GM12878 (cell line): ENCODE measurements at regions not wholly inside any gene's neighbourhood (a gene's known extent, or its start where the extent isn't known, plus 50 kb on each side); places are given as distances from the start of the nearest gene placed in this dataset.

ENCODE experiments used
- ATAC-seq: fragments of 200-7000 bp; cut with Tn5 transposase; 3 replicates; pipeline ENCODE4 v1.9.1; 2020; ENCODE audit warnings: mild to moderate bottlenecking, moderate library complexity
- BruUV-seq: library from RNA; stranded (reverse); fragments of 400-500 nt; replicated peaks from 2 replicates; lab custom pipeline; 2021; lab: Mats Ljungman, UMichigan
- CTCF ChIA-PET: fragments of 300-600 bp; sonication (Branson Sonifier 250); formaldehyde crosslinking; extraction: SDS; loops from one replicate; lab custom pipeline; 2021; ENCODE audit warnings: inconsistent platforms; lab: Yijun Ruan, JAX
- POLR2A ChIA-PET: fragments of 350-600 bp; formaldehyde crosslinking; extraction: SDS; loops from one replicate; lab custom pipeline; 2021; ENCODE audit warnings: inconsistent platforms; lab: Charles Lee
- RAD21 ChIA-PET: fragments of 300-600 bp; sonication (Branson Sonifier 250); formaldehyde crosslinking; loops from one replicate; lab custom pipeline; 2023; ENCODE audit warnings: antibody characterized with exemption; ENCODE audit not compliant: unreplicated experiment; lab: Charles Lee
- SMC1A ChIA-PET: fragments of 300-600 bp; sonication (Branson Sonifier 250); formaldehyde crosslinking; loops from one replicate; lab custom pipeline; 2023; ENCODE audit not compliant: unreplicated experiment, uncharacterized antibody; lab: Charles Lee
- DNase-seq: peaks from one replicate; pipeline ENCODE4 v3.0.0-alpha.2; 2011; ENCODE audit warnings: low read depth, low spot score
- FAIRE-seq: peaks from 3 replicates; lab custom pipeline; 2011; peaks lifted over from hg19 to GRCh38; lab: Jason Lieb, UNC
- H2AFZ ChIP-seq: 2 replicates; pipeline ENCODE4 v1.6.0; 2011; ENCODE audit warnings: low read depth, low read length, control low read depth; ENCODE audit not compliant: control insufficient read depth
- H3K27ac ChIP-seq: 2 replicates; pipeline ENCODE4 v1.5.1; 2011; ENCODE audit warnings: control low read depth; ENCODE audit not compliant: control insufficient read depth, insufficient read depth
- H3K27me3 ChIP-seq, 2 experiments: replicated peaks in 1 of 2; 2 replicates each; pipeline versions ENCODE4 v1.6.0 to v1.6.1; 2011; ENCODE audit warnings: low read length in 1 of 2; ENCODE audit not compliant: control insufficient read depth in 2 of 2, insufficient read depth in 2 of 2
- H3K36me3 ChIP-seq, 2 experiments: 2 replicates each; pipeline ENCODE4 v1.5.1; 2011; ENCODE audit warnings: low read length in 1 of 2; ENCODE audit not compliant: control insufficient read depth in 2 of 2, insufficient read depth in 2 of 2
- H3K4me1 ChIP-seq: 2 replicates; pipeline ENCODE4 v1.6.1; 2011; ENCODE audit warnings: mild to moderate bottlenecking, low read length, moderate library complexity, mixed read lengths; ENCODE audit not compliant: control insufficient read depth, insufficient read depth
- H3K4me2 ChIP-seq: 2 replicates; pipeline ENCODE4 v1.6.0; 2011; ENCODE audit warnings: control low read depth; ENCODE audit not compliant: control insufficient read depth, insufficient read depth
- H3K4me3 ChIP-seq: fragments of 200-600 bp; sonication (generic); 2 replicates; pipeline ENCODE4 v1.5.1; 2016
- H3K79me2 ChIP-seq: 2 replicates; pipeline ENCODE4 v1.6.0; 2011; ENCODE audit warnings: low read length; ENCODE audit not compliant: control insufficient read depth, insufficient read depth
- H3K9ac ChIP-seq: 2 replicates; pipeline ENCODE4 v1.8.0; 2011; ENCODE audit warnings: low read length, control low read depth, mixed read lengths; ENCODE audit not compliant: control insufficient read depth, insufficient read depth
- H3K9me3 ChIP-seq: replicated peaks from 3 replicates; pipeline ENCODE4 v1.5.1; 2011; ENCODE audit warnings: mild to moderate bottlenecking, low read length; ENCODE audit not compliant: control insufficient read depth, insufficient read depth
- H4K20me1 ChIP-seq: 2 replicates; pipeline ENCODE4 v1.6.0; 2011; ENCODE audit not compliant: control insufficient read depth, insufficient read depth
- CBFB ChIP-seq: IDR thresholded peaks from 2 replicates; pipeline ENCODE4 v1.6.1; 2016; ENCODE audit warnings: antibody characterized with exemption, low read depth
- GATAD2B ChIP-seq: fragments of 450-650 bp; conservative IDR thresholded peaks from 2 replicates; pipeline ENCODE4 v1.6.1; 2017; ENCODE audit warnings: low read depth, mild to moderate bottlenecking, moderate library complexity
- HDAC2 ChIP-seq: fragments of 200-600 bp; sonication (generic); IDR thresholded peaks from 2 replicates; pipeline ENCODE4 v1.6.1; 2017
- JUNB ChIP-seq: IDR thresholded peaks from 2 replicates; pipeline ENCODE4 v1.6.1; 2016; ENCODE audit warnings: antibody characterized with exemption, mild to moderate bottlenecking
- JUND ChIP-seq: IDR thresholded peaks from 2 replicates; pipeline ENCODE4 v1.6.1; 2012; ENCODE audit warnings: low read depth, mild to moderate bottlenecking, low read length, improper control_type of control experiment, moderate library complexity
- KLF5 ChIP-seq: fragments of 450-650 bp; IDR thresholded peaks from 2 replicates; pipeline ENCODE4 v1.6.1; 2014; ENCODE audit warnings: mild to moderate bottlenecking; ENCODE audit not compliant: partially characterized antibody
- LARP7 ChIP-seq: fragments of 450-650 bp; IDR thresholded peaks from 2 replicates; pipeline ENCODE4 v1.6.1; 2017; ENCODE audit warnings: mild to moderate bottlenecking
- MEF2B ChIP-seq: fragments of 450-650 bp; IDR thresholded peaks from 2 replicates; pipeline ENCODE4 v1.6.1; 2018; ENCODE audit warnings: mild to moderate bottlenecking, moderate library complexity; ENCODE audit not compliant: partially characterized antibody, poor library complexity, severe bottlenecking
- NFYA ChIP-seq: IDR thresholded peaks from 2 replicates; pipeline ENCODE4 v1.6.1; 2011; ENCODE audit warnings: low read depth, mild to moderate bottlenecking, low read length, improper control_type of control experiment, borderline replicate concordance
- PML ChIP-seq: IDR thresholded peaks from 2 replicates; pipeline ENCODE4 v1.6.1; 2012; ENCODE audit warnings: low read length, inconsistent platforms
- POLR2A ChIP-seq: IDR thresholded peaks from 2 replicates; pipeline ENCODE4 v1.6.1; 2011; ENCODE audit warnings: low read depth, mild to moderate bottlenecking, low read length
- RAD51 ChIP-seq: fragments of 450-650 bp; IDR thresholded peaks from 2 replicates; pipeline ENCODE4 v1.6.1; 2016; ENCODE audit warnings: moderate library complexity, mild to moderate bottlenecking, inconsistent platforms
- RBBP5 ChIP-seq: fragments of 200-600 bp; sonication (generic); conservative IDR thresholded peaks from 2 replicates; pipeline ENCODE4 v1.6.1; 2016
- ZNF24 ChIP-seq: fragments of 450-650 bp; IDR thresholded peaks from 2 replicates; pipeline ENCODE4 v1.6.1; 2017; ENCODE audit warnings: antibody characterized with exemption, mild to moderate bottlenecking
- ZNF384 ChIP-seq: IDR thresholded peaks from 2 replicates; pipeline ENCODE4 v1.6.1; 2012; ENCODE audit warnings: low read depth, mild to moderate bottlenecking, low read length, improper control_type of control experiment, borderline replicate concordance
- ZSCAN29 ChIP-seq: fragments of 450-650 bp; IDR thresholded peaks from 2 replicates; pipeline ENCODE4 v1.6.1; 2017; ENCODE audit warnings: mild to moderate bottlenecking, moderate library complexity
- WGBS: methylation state at CpG from one replicate; pipeline ENCODE4 v1.1.6; 2016; ENCODE audit warnings: low lambda C conversion rate; ENCODE audit not compliant: insufficient replicate concordance, insufficient coverage; ENCODE audit errors: missing lambda C conversion rate; 5-methylcytosine and 5-hydroxymethylcytosine counted together
- in situ Hi-C: fragments of 300-500 bp; cut with MboI; formaldehyde crosslinking; loops from 9 replicates; pipeline ENCODE4 v1.14.3; 2018; ENCODE audit warnings: mixed read lengths
- intact Hi-C: fragments of 100-400 bp; cut with micrococcal nuclease; formaldehyde crosslinking; loops from one replicate; pipeline ENCODE4 v1.14.2; 2022; ENCODE audit not compliant: unreplicated experiment
- TF ChIP-seq, protein P1 (sequence below), 3 experiments: IDR thresholded peaks in 2 of 3; conservative IDR thresholded peaks in 1 of 3; 2 replicates each; pipeline ENCODE4 v1.5.1; 2011; ENCODE audit warnings: low read depth in 3 of 3, low read length in 3 of 3, mild to moderate bottlenecking in 3 of 3, control low read depth in 2 of 3, moderate library complexity in 2 of 3, inconsistent platforms in 1 of 3, mixed read lengths in 1 of 3; ENCODE audit not compliant: control insufficient read depth in 2 of 3, insufficient read depth in 1 of 3; ENCODE audit errors: extremely low read depth in 1 of 3
- TF ChIP-seq, protein P2 (sequence below): IDR thresholded peaks from 2 replicates; pipeline ENCODE4 v1.6.1; 2011; ENCODE audit warnings: low read depth, mild to moderate bottlenecking, low read length, moderate library complexity, borderline replicate concordance; ENCODE audit errors: extremely low read depth
- TF ChIP-seq, protein P3 (sequence below): fragments of 450-650 bp; IDR thresholded peaks from 2 replicates; pipeline ENCODE4 v1.6.1; 2016; ENCODE audit warnings: mild to moderate bottlenecking

DNA sequence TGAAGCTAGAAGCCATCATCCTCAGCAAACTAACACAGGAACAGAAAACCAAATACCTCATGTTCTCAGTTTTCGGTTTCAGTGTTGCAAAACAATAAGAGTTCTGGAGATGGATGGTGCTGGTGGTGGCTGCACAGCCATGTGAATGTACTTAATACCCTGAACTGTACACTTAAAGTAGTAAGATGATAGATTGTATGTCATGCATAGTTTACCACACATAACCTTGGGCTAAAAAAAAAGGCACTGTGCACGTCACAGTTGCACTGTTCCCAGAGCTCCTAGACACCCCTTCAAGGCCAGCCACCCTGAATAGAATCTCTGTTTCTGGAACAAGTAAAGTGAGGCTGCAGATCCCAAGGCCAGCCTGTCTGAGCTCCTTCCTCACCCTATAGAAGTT lies 243.3 kb upstream of the IGF1R start (continued):
- TF ChIP-seq, protein P1, sequence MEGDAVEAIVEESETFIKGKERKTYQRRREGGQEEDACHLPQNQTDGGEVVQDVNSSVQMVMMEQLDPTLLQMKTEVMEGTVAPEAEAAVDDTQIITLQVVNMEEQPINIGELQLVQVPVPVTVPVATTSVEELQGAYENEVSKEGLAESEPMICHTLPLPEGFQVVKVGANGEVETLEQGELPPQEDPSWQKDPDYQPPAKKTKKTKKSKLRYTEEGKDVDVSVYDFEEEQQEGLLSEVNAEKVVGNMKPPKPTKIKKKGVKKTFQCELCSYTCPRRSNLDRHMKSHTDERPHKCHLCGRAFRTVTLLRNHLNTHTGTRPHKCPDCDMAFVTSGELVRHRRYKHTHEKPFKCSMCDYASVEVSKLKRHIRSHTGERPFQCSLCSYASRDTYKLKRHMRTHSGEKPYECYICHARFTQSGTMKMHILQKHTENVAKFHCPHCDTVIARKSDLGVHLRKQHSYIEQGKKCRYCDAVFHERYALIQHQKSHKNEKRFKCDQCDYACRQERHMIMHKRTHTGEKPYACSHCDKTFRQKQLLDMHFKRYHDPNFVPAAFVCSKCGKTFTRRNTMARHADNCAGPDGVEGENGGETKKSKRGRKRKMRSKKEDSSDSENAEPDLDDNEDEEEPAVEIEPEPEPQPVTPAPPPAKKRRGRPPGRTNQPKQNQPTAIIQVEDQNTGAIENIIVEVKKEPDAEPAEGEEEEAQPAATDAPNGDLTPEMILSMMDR (IDR thresholded peaks at IDR 0.05 in 2 of 3, conservative IDR thresholded peaks at IDR 0.05 in 1 of 3; ENCODE audit: control insufficient read depth in 2 of 3, extremely low read depth in 1 of 3, insufficient read depth in 1 of 3, low read depth in 3 of 3, low read length in 3 of 3), result no peak
- TF ChIP-seq NFYA, result no peak
- no peak for TF ChIP-seq POLR2A
- no peak for TF ChIP-seq JUNB
- no peak for TF ChIP-seq RBBP5
- TF ChIP-seq, protein P2, sequence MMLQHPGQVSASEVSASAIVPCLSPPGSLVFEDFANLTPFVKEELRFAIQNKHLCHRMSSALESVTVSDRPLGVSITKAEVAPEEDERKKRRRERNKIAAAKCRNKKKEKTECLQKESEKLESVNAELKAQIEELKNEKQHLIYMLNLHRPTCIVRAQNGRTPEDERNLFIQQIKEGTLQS, result no peak
- TF ChIP-seq GATAD2B, result no peak
- TF ChIP-seq JUND, result no peak
- TF ChIP-seq HDAC2, result no peak
- no peak for TF ChIP-seq PML
- TF ChIP-seq ZNF24, result no peak
- TF ChIP-seq RAD51, result no peak
- no peak for TF ChIP-seq ZNF384
- TF ChIP-seq CBFB, result no peak

DNA sequence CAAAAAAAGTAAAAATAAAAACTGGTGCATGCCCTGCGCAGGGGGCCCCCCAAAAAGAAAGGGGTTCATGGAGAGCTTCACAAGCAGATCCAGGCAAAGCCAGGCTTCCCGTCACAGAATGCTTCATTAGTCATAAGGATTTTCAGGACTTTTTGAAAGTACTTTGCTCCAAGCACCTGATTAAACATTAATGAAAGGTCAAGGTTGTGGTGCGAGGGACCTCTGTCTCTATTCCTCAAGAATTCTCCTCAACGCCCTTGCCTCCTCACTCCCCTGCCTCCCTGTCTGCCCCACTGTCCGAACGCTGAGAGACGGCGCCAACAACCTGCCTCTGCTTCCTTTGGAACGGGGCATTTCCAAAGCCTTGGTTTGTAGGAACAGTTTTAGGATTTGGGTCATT lies 240.1 kb upstream of the IGF1R start:
- no peaks in the 10 kb centered on the region for H4K20me1 ChIP-seq
- no peak for ATAC-seq
- H3K4me3 ChIP-seq, result no peak overlapping the region
- H3K79me2 ChIP-seq, result no peaks in the 10 kb centered on the region
- no peak overlapping the region for H3K27ac ChIP-seq
- ChIA-PET POLR2A (no interaction called here), RAD21 (no interaction called here), SMC1A (no interaction called here)
- no peak overlapping the region for H3K9ac ChIP-seq
- no peak for FAIRE-seq
- H3K4me1 ChIP-seq, result no peaks in the 10 kb centered on the region
- no peak overlapping the region for H2AFZ ChIP-seq
- no peaks in the 10 kb centered on the region for H3K36me3 ChIP-seq
- no peak overlapping the region for H3K4me2 ChIP-seq
- BruUV-seq, result no TSS peak
- TF ChIP-seq, protein P3, sequence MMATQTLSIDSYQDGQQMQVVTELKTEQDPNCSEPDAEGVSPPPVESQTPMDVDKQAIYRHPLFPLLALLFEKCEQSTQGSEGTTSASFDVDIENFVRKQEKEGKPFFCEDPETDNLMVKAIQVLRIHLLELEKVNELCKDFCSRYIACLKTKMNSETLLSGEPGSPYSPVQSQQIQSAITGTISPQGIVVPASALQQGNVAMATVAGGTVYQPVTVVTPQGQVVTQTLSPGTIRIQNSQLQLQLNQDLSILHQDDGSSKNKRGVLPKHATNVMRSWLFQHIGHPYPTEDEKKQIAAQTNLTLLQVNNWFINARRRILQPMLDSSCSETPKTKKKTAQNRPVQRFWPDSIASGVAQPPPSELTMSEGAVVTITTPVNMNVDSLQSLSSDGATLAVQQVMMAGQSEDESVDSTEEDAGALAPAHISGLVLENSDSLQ, result no peak
- TF ChIP-seq ZSCAN29 (no peak), LARP7 (no peak), MEF2B (no peak), KLF5 (no peak)
- TF ChIP-seq, all 136 proteins: peak for 0
- intact Hi-C loops, result no loop called here
- in situ Hi-C loops, result no loop called here
- no peaks in the 10 kb centered on the region for H3K27me3 ChIP-seq
- no peak for DNase-seq
- WGBS, result 50% methylated on average over 9 of the region's 9 CpGs
- CTCF ChIA-PET, result interaction anchor here (0.6 kb wide), 1 partner anchor 13 kb away, joined by 3 read pairs; no protein-coding TSS in a partner anchor
- H3K9me3 ChIP-seq, result no peaks in the 10 kb centered on the region; the same call in 2 of the 3 replicates
